ENCODE measurements at regions not wholly inside any gene's neighbourhood (a gene's known extent, or its start where the extent isn't known, plus 50 kb on each side); places are given as distances from the start of the nearest gene placed in this dataset.

GRCh38 chr7:106770191-106770590 lies 94.9 kb upstream of the PIK3CG start:
- Histone ChIP-seq H3K4me3 (ENCODE audit: insufficient read depth, low read depth, low read length) (no peak overlapping the region), H3K14ac (replicated peaks; ENCODE audit: low read depth, low read length) (peak overlapping the region; percentile 16), H3K18ac (ENCODE audit: low read depth, low read length) (peak overlapping the region; percentile 81; the same call in 1 of the 2 replicates), H2BK15ac (ENCODE audit: low read depth, low read length) (peak overlapping the region; percentile 83; the same call in 1 of the 3 replicates), H4K20me1 (ENCODE audit: insufficient read depth, low read length) (no peaks in the 10 kb centered on the region), H3K9me1 (ENCODE audit: insufficient read depth, low read length) (peaks cover 13% of the 10 kb centered on the region), H3K27ac (ENCODE audit: insufficient read depth, low read length) (peak overlapping the region; percentile 67), H2AFZ (replicated peaks; ENCODE audit: low read length, poor library complexity) (peak overlapping the region; percentile 16), H2AK9ac (replicated peaks; ENCODE audit: low read depth, low read length, poor library complexity) (peak overlapping the region; percentile 10), H3K4me2 (ENCODE audit: low read depth, low read length) (peak overlapping the region; percentile 76; the same call in 1 of the 2 replicates), H4K8ac (ENCODE audit: low read depth in 2 of 2, low read length in 2 of 2) (peak overlapping the region in 1 of 2 experiments; percentile 77; a peak in 2 of 4 replicates), H3K9ac (ENCODE audit: low read depth, low read length) (no peak overlapping the region), H2BK120ac (ENCODE audit: low read depth, low read length) (peak overlapping the region; percentile 100), H3K56ac (ENCODE audit: extremely low read depth, insufficient read depth, low read length) (peak overlapping the region; percentile 42; the same call in 1 of the 2 replicates), H2BK20ac (ENCODE audit: low read depth, low read length) (peak overlapping the region; percentile 83), H4K91ac (ENCODE audit: insufficient read depth, low read depth, low read length) (peak overlapping the region; percentile 40), H3K79me1 (ENCODE audit: low read depth in 1 of 2, low read length in 2 of 2) (peaks cover 17 to 41% of the 10 kb centered on the region in 2 experiments; a peak in 3 of 4 replicates), H3K27me3 (ENCODE audit: control insufficient read depth, insufficient read depth, low read length) (no peaks in the 10 kb centered on the region), H2BK5ac (ENCODE audit: low read depth, low read length, poor library complexity, severe bottlenecking) (peak overlapping the region; percentile 99), H3K4me1 (ENCODE audit: control insufficient read depth, insufficient read depth, low read length) (peaks cover 29% of the 10 kb centered on the region), H2AK5ac (ENCODE audit: low read depth, low read length) (peak overlapping the region; percentile 80; the same call in 1 of the 2 replicates), H3K23ac (ENCODE audit: low read depth, low read length) (no peak overlapping the region), H3K9me3 (ENCODE audit: control insufficient read depth, insufficient read depth, low read length) (no peaks in the 10 kb centered on the region), H4K5ac (ENCODE audit: low read depth, low read length) (peak overlapping the region; percentile 66; the same call in 1 of the 2 replicates), H3K36me3 (ENCODE audit: control insufficient read depth, insufficient read depth, low read length) (no peaks in the 10 kb centered on the region), H3K4ac (ENCODE audit: low read depth, low read length) (peak overlapping the region; percentile 69)
- peak; percentile 75 for TF ChIP-seq FOS (IDR thresholded peaks at IDR 0.05; ENCODE audit: low read depth, low read length)
- no peak for TF ChIP-seq MXI1 (IDR thresholded peaks at IDR 0.05; ENCODE audit: borderline replicate concordance, low read depth, low read length)
- no peak for TF ChIP-seq SMC3 (IDR thresholded peaks at IDR 0.05; ENCODE audit: low read depth, low read length)
- TF ChIP-seq ELK1 (IDR thresholded peaks at IDR 0.05; ENCODE audit: borderline replicate concordance, low read depth, low read length) = no peak
- TF ChIP-seq NFE2L2 (IDR thresholded peaks at IDR 0.05; ENCODE audit: low read depth, low read length) = no peak
- no peak for TF ChIP-seq MAFK (IDR thresholded peaks at IDR 0.05; ENCODE audit: low read depth, low read length)
- no peak for TF ChIP-seq USF2 (IDR thresholded peaks at IDR 0.05; ENCODE audit: low read depth, low read length)
- no peak for TF ChIP-seq MAZ (IDR thresholded peaks at IDR 0.05; ENCODE audit: borderline replicate concordance, low read depth, low read length)
- TF ChIP-seq CHD1 (IDR thresholded peaks at IDR 0.05; ENCODE audit: low read depth, low read length) = no peak
- TF ChIP-seq RFX5 (IDR thresholded peaks at IDR 0.05; ENCODE audit: low read depth, low read length) = no peak
- TF ChIP-seq BHLHE40 (IDR thresholded peaks at IDR 0.05; ENCODE audit: low read depth, low read length) = peak; percentile 42; the same call in 1 of the 2 replicates
- TF ChIP-seq RAD21 (IDR thresholded peaks at IDR 0.05; ENCODE audit: low read length) = no peak
- no peak; the same call in 1 of the 2 replicates for TF ChIP-seq CEBPB (IDR thresholded peaks at IDR 0.05; ENCODE audit: low read depth, low read length)
- TF ChIP-seq CTCF (conservative IDR thresholded peaks at IDR 0.05; ENCODE audit: low read depth, low read length) = no peak
- peak; percentile 78 for TF ChIP-seq RCOR1 (IDR thresholded peaks at IDR 0.05; ENCODE audit: insufficient replicate concordance, low read length)
- TF ChIP-seq POLR2A (IDR thresholded peaks at IDR 0.05; ENCODE audit: low read depth, low read length) = no peak
- ChIA-PET CTCF (interaction anchor here (0.6 kb wide), 1 partner anchor 13 kb away, joined by 3 read pairs; no protein-coding TSS in a partner anchor), POLR2A (ENCODE audit: unreplicated experiment) (no interaction called here)
- intact Hi-C loops (cut with micrococcal nuclease) = no loop called here
- dilution Hi-C loops (cut with HindIII; ENCODE audit: low sequenced_read_pairs, unreplicated experiment) = no loop called here
- DNase-seq = peak; percentile 96
- in situ Hi-C loops (cut with MboI; ENCODE audit: low sequenced_read_pairs) = no loop called here
- no CpG with 5 or more reads among the region's 2 CpGs for WGBS, 2 experiments (ENCODE audit: extremely low coverage in 2 of 2, insufficient read length in 1 of 2)
- peak; percentile 59 for ATAC-seq (ENCODE audit: low read depth)
- BruUV-seq (replicated peaks) = no TSS peak
